OCI-LY3 (cell line): ENCODE measurements at regions not wholly inside any gene's neighbourhood (a gene's known extent, or its start where the extent isn't known, plus 50 kb on each side); places are given as distances from the start of the nearest gene placed in this dataset.

Source experiments
- H2AFZ ChIP-seq: fragments of 200-600, 300-600 bp; shearing (Covaris generic); 2 replicates; pipeline ENCODE4 v1.6.0; 2014; ENCODE audit warnings: antibody characterized with exemption, low read depth, low read length
- H3K27ac ChIP-seq: fragments of 200-600, 300-600 bp; sonication (generic); 2 replicates; pipeline ENCODE4 v1.5.1; 2014; ENCODE audit warnings: mild to moderate bottlenecking, low read length, moderate library complexity, mixed read lengths
- H3K27me3 ChIP-seq: fragments of 200-600, 300-600 bp; sonication (generic); 2 replicates; pipeline ENCODE4 v1.6.1; 2014; ENCODE audit warnings: low read depth, low read length, mixed read lengths
- H3K36me3 ChIP-seq: fragments of 200-600, 300-600 bp; sonication (generic); replicated peaks from 2 replicates; pipeline ENCODE3; 2014; ENCODE audit warnings: low read depth, low read length, mixed read lengths
- H3K4me1 ChIP-seq: fragments of 300-600, 200-600 bp; sonication (generic); 2 replicates; pipeline ENCODE4 v1.6.1; 2014; ENCODE audit warnings: low read length, mixed read lengths
- H3K4me2 ChIP-seq: fragments of 200-600, 300-600 bp; sonication (generic); 2 replicates; pipeline ENCODE4 v1.6.1; 2014; ENCODE audit warnings: low read length, mixed read lengths
- H3K4me3 ChIP-seq: fragments of 300-600, 200-600 bp; sonication (generic); 2 replicates; pipeline ENCODE4 v1.5.1; 2014; ENCODE audit warnings: antibody characterized with exemption, mild to moderate bottlenecking, low read length, moderate library complexity
- H3K79me2 ChIP-seq: fragments of 300-600, 200-600 bp; shearing (Covaris generic); 2 replicates; pipeline ENCODE4 v1.6.1; 2014; ENCODE audit warnings: mild to moderate bottlenecking, low read length, mixed read lengths
- H3K9ac ChIP-seq: fragments of 300-600, 200-600 bp; shearing (Covaris generic); 2 replicates; pipeline ENCODE4 v1.6.0; 2014; ENCODE audit warnings: mild to moderate bottlenecking, low read length, moderate library complexity
- H3K9me3 ChIP-seq: fragments of 200-600, 300-600 bp; shearing (Covaris generic); 2 replicates; pipeline ENCODE4 v1.6.1; 2014; ENCODE audit warnings: low read length, mixed read lengths; ENCODE audit not compliant: insufficient read depth
- H4K20me1 ChIP-seq: fragments of 200-600, 300-600 bp; sonication (generic); 2 replicates; pipeline ENCODE4 v1.6.1; 2016; ENCODE audit warnings: low read length, mixed read lengths; ENCODE audit not compliant: insufficient read depth
- EZH2phosphoT487 ChIP-seq: fragments of 200-600 bp; shearing (Covaris generic); IDR thresholded peaks from 2 replicates; pipeline ENCODE4 v1.6.1; 2018; ENCODE audit warnings: antibody characterized with exemption, mixed run types, low read depth
- TF ChIP-seq, protein P1 (sequence below): fragments of 200-600, 300-600 bp; sonication (generic); IDR thresholded peaks from 2 replicates; pipeline ENCODE4 v1.5.1; 2014; ENCODE audit warnings: antibody characterized with exemption, low read length, low read depth

DNA sequence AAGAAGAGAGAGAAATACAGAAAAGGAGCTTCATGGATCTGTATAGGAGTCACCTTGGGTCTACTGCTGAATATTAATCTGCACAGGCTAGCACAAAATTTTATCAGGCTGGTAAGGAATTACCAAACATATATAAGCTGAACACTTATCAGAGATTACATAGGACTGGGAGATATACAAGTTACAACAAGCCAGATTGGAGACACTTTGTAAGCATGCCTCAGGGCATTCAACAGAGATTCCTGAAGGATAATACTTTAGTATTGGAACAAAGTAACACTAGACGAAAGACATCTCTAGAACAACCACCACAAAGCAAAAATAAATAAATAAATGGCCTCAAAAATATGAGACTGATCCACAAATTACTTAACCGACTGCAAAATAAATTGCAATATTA is 197.8 kb downstream of the ANXA1 start:
- no peak overlapping the region for H3K4me3 ChIP-seq
- H3K4me1 ChIP-seq = no peaks in the 10 kb centered on the region
- H3K27me3 ChIP-seq = no peaks in the 10 kb centered on the region
- H2AFZ ChIP-seq = no peak overlapping the region
- no peak overlapping the region for H3K4me2 ChIP-seq
- no peak for TF ChIP-seq EZH2phosphoT487
- TF ChIP-seq, protein P1, sequence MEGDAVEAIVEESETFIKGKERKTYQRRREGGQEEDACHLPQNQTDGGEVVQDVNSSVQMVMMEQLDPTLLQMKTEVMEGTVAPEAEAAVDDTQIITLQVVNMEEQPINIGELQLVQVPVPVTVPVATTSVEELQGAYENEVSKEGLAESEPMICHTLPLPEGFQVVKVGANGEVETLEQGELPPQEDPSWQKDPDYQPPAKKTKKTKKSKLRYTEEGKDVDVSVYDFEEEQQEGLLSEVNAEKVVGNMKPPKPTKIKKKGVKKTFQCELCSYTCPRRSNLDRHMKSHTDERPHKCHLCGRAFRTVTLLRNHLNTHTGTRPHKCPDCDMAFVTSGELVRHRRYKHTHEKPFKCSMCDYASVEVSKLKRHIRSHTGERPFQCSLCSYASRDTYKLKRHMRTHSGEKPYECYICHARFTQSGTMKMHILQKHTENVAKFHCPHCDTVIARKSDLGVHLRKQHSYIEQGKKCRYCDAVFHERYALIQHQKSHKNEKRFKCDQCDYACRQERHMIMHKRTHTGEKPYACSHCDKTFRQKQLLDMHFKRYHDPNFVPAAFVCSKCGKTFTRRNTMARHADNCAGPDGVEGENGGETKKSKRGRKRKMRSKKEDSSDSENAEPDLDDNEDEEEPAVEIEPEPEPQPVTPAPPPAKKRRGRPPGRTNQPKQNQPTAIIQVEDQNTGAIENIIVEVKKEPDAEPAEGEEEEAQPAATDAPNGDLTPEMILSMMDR = no peak
- no peaks in the 10 kb centered on the region for H3K36me3 ChIP-seq
- no peak overlapping the region for H3K9ac ChIP-seq
- H3K79me2 ChIP-seq = no peaks in the 10 kb centered on the region
- no peaks in the 10 kb centered on the region for H3K9me3 ChIP-seq
- H3K27ac ChIP-seq = no peak overlapping the region
- H4K20me1 ChIP-seq = no peaks in the 10 kb centered on the region

GRCh38 chr9:73357607-73358006 is 205.9 kb downstream of the ANXA1 start:
- no peak overlapping the region for H2AFZ ChIP-seq
- TF ChIP-seq, protein P1 = no peak
- TF ChIP-seq EZH2phosphoT487 = no peak
- no peak overlapping the region for H3K27ac ChIP-seq
- no peaks in the 10 kb centered on the region for H3K9me3 ChIP-seq
- H3K27me3 ChIP-seq = no peaks in the 10 kb centered on the region
- H3K36me3 ChIP-seq = no peaks in the 10 kb centered on the region
- H3K9ac ChIP-seq = no peak overlapping the region
- H3K4me3 ChIP-seq = no peak overlapping the region
- no peaks in the 10 kb centered on the region for H3K4me1 ChIP-seq
- no peaks in the 10 kb centered on the region for H3K79me2 ChIP-seq
- H3K4me2 ChIP-seq = no peak overlapping the region
- H4K20me1 ChIP-seq = no peaks in the 10 kb centered on the region

DNA sequence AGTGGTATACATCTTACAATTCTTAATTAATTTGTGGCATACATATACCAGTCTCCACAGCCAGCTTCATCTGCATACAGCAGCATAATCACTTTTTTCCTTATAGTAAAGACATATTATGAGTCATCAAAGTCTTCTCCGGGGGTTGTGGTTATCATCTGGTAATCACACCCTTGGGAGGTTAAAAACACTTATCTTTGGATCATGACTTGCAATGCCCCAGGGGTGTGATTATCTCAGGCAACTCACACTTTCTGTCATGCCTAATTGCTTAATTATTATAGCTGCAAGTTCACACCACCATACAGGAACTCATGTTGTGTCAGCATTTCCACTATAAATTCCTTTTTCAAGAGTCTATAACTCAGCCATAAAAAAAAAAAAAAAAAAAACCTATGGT is 218.4 kb downstream of the ANXA1 start:
- TF ChIP-seq, protein P1 = no peak
- TF ChIP-seq EZH2phosphoT487 = no peak
- no peaks in the 10 kb centered on the region for H3K27me3 ChIP-seq
- H3K9me3 ChIP-seq = 0 out of 2 replicates have a peak, but pooled peaks cover 4% of the 10 kb centered on the region
- no peak overlapping the region for H3K27ac ChIP-seq
- H3K4me3 ChIP-seq = no peak overlapping the region
- no peaks in the 10 kb centered on the region for H4K20me1 ChIP-seq
- no peak overlapping the region for H2AFZ ChIP-seq
- H3K36me3 ChIP-seq = no peaks in the 10 kb centered on the region
- H3K4me2 ChIP-seq = no peak overlapping the region
- H3K4me1 ChIP-seq = no peaks in the 10 kb centered on the region
- H3K9ac ChIP-seq = no peak overlapping the region
- H3K79me2 ChIP-seq = no peaks in the 10 kb centered on the region

DNA sequence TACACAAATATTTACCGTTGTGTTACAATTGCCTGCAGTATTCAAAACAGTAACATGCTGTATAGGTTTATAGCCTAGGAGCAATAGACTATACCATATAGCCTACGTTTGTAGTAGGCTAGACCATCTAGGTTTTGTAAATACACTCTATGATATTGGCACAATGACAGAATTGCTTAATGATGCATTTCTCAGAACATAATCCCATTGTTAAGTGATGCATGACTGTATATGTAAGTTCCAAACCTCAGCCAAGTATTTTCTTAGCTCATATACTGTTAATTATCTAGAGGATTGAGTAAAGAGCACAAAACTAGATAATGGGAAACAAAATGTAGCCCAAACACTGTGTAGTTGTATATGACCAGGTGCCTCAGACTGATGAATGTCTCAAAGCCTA is 220.1 kb downstream of the ANXA1 start:
- no peak overlapping the region for H3K9ac ChIP-seq
- H3K36me3 ChIP-seq = no peaks in the 10 kb centered on the region
- H3K79me2 ChIP-seq = no peaks in the 10 kb centered on the region
- no peaks in the 10 kb centered on the region for H3K27me3 ChIP-seq
- H3K9me3 ChIP-seq = 0 out of 2 replicates have a peak, but pooled peaks cover 4% of the 10 kb centered on the region
- no peaks in the 10 kb centered on the region for H3K4me1 ChIP-seq
- H3K4me2 ChIP-seq = no peak overlapping the region
- H2AFZ ChIP-seq = no peak overlapping the region
- no peaks in the 10 kb centered on the region for H4K20me1 ChIP-seq
- TF ChIP-seq, protein P1 = no peak
- no peak for TF ChIP-seq EZH2phosphoT487
- H3K4me3 ChIP-seq = no peak overlapping the region
- H3K27ac ChIP-seq = no peak overlapping the region
